ENCODE measurements at regions not wholly inside any gene's neighbourhood (a gene's known extent, or its start where the extent isn't known, plus 50 kb on each side); places are given as distances from the start of the nearest gene placed in this dataset.

GRCh38 chr17:65311261-65311660 is 174.1 kb downstream of the RGS9 start:
- TF ChIP-seq CTCF (IDR thresholded peaks at IDR 0.05) (no peak), EZH2 (IDR thresholded peaks at IDR 0.05; ENCODE audit: borderline replicate concordance, insufficient read depth, low read depth, low read length, poor library complexity, severe bottlenecking) (no peak)
